GM12878 (cell line): ENCODE measurements at regions not wholly inside any gene's neighbourhood (a gene's known extent, or its start where the extent isn't known, plus 50 kb on each side); places are given as distances from the start of the nearest gene placed in this dataset.
A peak's percentile ranks its signal among the peaks of the same experiment; 100 is the strongest.
"Not testable (repeated sequence)": the region's sequence is repeated elsewhere in the genome, so short reads cannot be mapped to it uniquely, and the experiment has no call there.

Experiments
- ATAC-seq: fragments of 200-7000 bp; cut with Tn5 transposase; 3 replicates; pipeline ENCODE4 v1.9.1; 2020; ENCODE audit warnings: mild to moderate bottlenecking, moderate library complexity
- BruUV-seq: library from RNA; stranded (reverse); fragments of 400-500 nt; replicated peaks from 2 replicates; lab custom pipeline; 2021; lab: Mats Ljungman, UMichigan
- CTCF ChIA-PET: fragments of 300-600 bp; sonication (Branson Sonifier 250); formaldehyde crosslinking; extraction: SDS; loops from one replicate; lab custom pipeline; 2021; ENCODE audit warnings: inconsistent platforms; lab: Yijun Ruan, JAX
- POLR2A ChIA-PET: fragments of 350-600 bp; formaldehyde crosslinking; extraction: SDS; loops from one replicate; lab custom pipeline; 2021; ENCODE audit warnings: inconsistent platforms; lab: Charles Lee
- RAD21 ChIA-PET: fragments of 300-600 bp; sonication (Branson Sonifier 250); formaldehyde crosslinking; loops from one replicate; lab custom pipeline; 2023; ENCODE audit warnings: antibody characterized with exemption; ENCODE audit not compliant: unreplicated experiment; lab: Charles Lee
- SMC1A ChIA-PET: fragments of 300-600 bp; sonication (Branson Sonifier 250); formaldehyde crosslinking; loops from one replicate; lab custom pipeline; 2023; ENCODE audit not compliant: unreplicated experiment, uncharacterized antibody; lab: Charles Lee
- DNase-seq: peaks from one replicate; pipeline ENCODE4 v3.0.0-alpha.2; 2011; ENCODE audit warnings: low read depth, low spot score
- FAIRE-seq: peaks from 3 replicates; lab custom pipeline; 2011; peaks lifted over from hg19 to GRCh38; lab: Jason Lieb, UNC
- H2AFZ ChIP-seq: 2 replicates; pipeline ENCODE4 v1.6.0; 2011; ENCODE audit warnings: low read depth, low read length, control low read depth; ENCODE audit not compliant: control insufficient read depth
- H3K27ac ChIP-seq: 2 replicates; pipeline ENCODE4 v1.5.1; 2011; ENCODE audit warnings: control low read depth; ENCODE audit not compliant: control insufficient read depth, insufficient read depth
- H3K27me3 ChIP-seq, 2 experiments: replicated peaks in 1 of 2; 2 replicates each; pipeline versions ENCODE4 v1.6.0 to v1.6.1; 2011; ENCODE audit warnings: low read length in 1 of 2; ENCODE audit not compliant: control insufficient read depth in 2 of 2, insufficient read depth in 2 of 2
- H3K36me3 ChIP-seq, 2 experiments: 2 replicates each; pipeline ENCODE4 v1.5.1; 2011; ENCODE audit warnings: low read length in 1 of 2; ENCODE audit not compliant: control insufficient read depth in 2 of 2, insufficient read depth in 2 of 2
- H3K4me1 ChIP-seq: 2 replicates; pipeline ENCODE4 v1.6.1; 2011; ENCODE audit warnings: mild to moderate bottlenecking, low read length, moderate library complexity, mixed read lengths; ENCODE audit not compliant: control insufficient read depth, insufficient read depth
- H3K4me2 ChIP-seq: 2 replicates; pipeline ENCODE4 v1.6.0; 2011; ENCODE audit warnings: control low read depth; ENCODE audit not compliant: control insufficient read depth, insufficient read depth
- H3K4me3 ChIP-seq: fragments of 200-600 bp; sonication (generic); 2 replicates; pipeline ENCODE4 v1.5.1; 2016
- H3K79me2 ChIP-seq: 2 replicates; pipeline ENCODE4 v1.6.0; 2011; ENCODE audit warnings: low read length; ENCODE audit not compliant: control insufficient read depth, insufficient read depth
- H3K9ac ChIP-seq: 2 replicates; pipeline ENCODE4 v1.8.0; 2011; ENCODE audit warnings: low read length, control low read depth, mixed read lengths; ENCODE audit not compliant: control insufficient read depth, insufficient read depth
- H3K9me3 ChIP-seq: replicated peaks from 3 replicates; pipeline ENCODE4 v1.5.1; 2011; ENCODE audit warnings: mild to moderate bottlenecking, low read length; ENCODE audit not compliant: control insufficient read depth, insufficient read depth
- H4K20me1 ChIP-seq: 2 replicates; pipeline ENCODE4 v1.6.0; 2011; ENCODE audit not compliant: control insufficient read depth, insufficient read depth
- CTCF ChIP-seq, 3 experiments: IDR thresholded peaks in 2 of 3; conservative IDR thresholded peaks in 1 of 3; 2 replicates each; pipeline ENCODE4 v1.5.1; 2011; ENCODE audit warnings: low read depth in 3 of 3, low read length in 3 of 3, mild to moderate bottlenecking in 3 of 3, control low read depth in 2 of 3, moderate library complexity in 2 of 3, inconsistent platforms in 1 of 3, mixed read lengths in 1 of 3; ENCODE audit not compliant: control insufficient read depth in 2 of 3, insufficient read depth in 1 of 3; ENCODE audit errors: extremely low read depth in 1 of 3
- RELB ChIP-seq: fragments of 450-650 bp; IDR thresholded peaks from 2 replicates; pipeline ENCODE4 v1.6.1; 2017; ENCODE audit warnings: low read depth, mild to moderate bottlenecking, moderate library complexity
- SMARCA5 ChIP-seq: fragments of 450-650 bp; IDR thresholded peaks from 2 replicates; pipeline ENCODE4 v1.6.1; 2017; ENCODE audit warnings: mild to moderate bottlenecking
- WGBS: methylation state at CpG from one replicate; pipeline ENCODE4 v1.1.6; 2016; ENCODE audit warnings: low lambda C conversion rate; ENCODE audit not compliant: insufficient replicate concordance, insufficient coverage; ENCODE audit errors: missing lambda C conversion rate; 5-methylcytosine and 5-hydroxymethylcytosine counted together
- in situ Hi-C: fragments of 300-500 bp; cut with MboI; formaldehyde crosslinking; loops from 9 replicates; pipeline ENCODE4 v1.14.3; 2018; ENCODE audit warnings: mixed read lengths
- intact Hi-C: fragments of 100-400 bp; cut with micrococcal nuclease; formaldehyde crosslinking; loops from one replicate; pipeline ENCODE4 v1.14.2; 2022; ENCODE audit not compliant: unreplicated experiment

- TF ChIP-seq RELB: no peak
- 0 out of 2 replicates have a peak, but pooled peaks have one; percentile 40 for TF ChIP-seq SMARCA5
Measured at GRCh38 chr14:106372870-106373652, 846.7 kb downstream of the TMEM121 start (continued).

- not testable (repeated sequence) for DNase-seq, ATAC-seq, H3K36me3 ChIP-seq, H3K79me2 ChIP-seq, H3K9me3 ChIP-seq, H3K9ac ChIP-seq, H3K27ac ChIP-seq, H3K27me3 ChIP-seq, FAIRE-seq, BruUV-seq, H3K4me1 ChIP-seq, H3K4me3 ChIP-seq, H4K20me1 ChIP-seq, H2AFZ ChIP-seq
- intact Hi-C loops (loop anchor here (1.0 to 5.0 kb wide), 2 partner anchors 64 to 536 kb away; no protein-coding TSS in a partner anchor), in situ Hi-C loops (loop anchor here (10.0 kb wide), 1 partner anchor 819 kb away; no protein-coding TSS in a partner anchor)
- peak overlapping the region; percentile 25; the same call in 1 of the 2 replicates for H3K4me2 ChIP-seq
- WGBS: 5% methylated on average over 13 of the region's 13 CpGs
- TF ChIP-seq CTCF (IDR thresholded peaks at IDR 0.05 in 2 of 3, conservative IDR thresholded peaks at IDR 0.05 in 1 of 3; ENCODE audit: control insufficient read depth in 2 of 3, extremely low read depth in 1 of 3, insufficient read depth in 1 of 3, low read depth in 3 of 3, low read length in 3 of 3): 0 out of 6 replicates have a peak, but pooled peaks of 1 of the 3 experiments have one; percentile 19
- SMC1A ChIA-PET: interaction anchor here (0.7 to 5.8 kb wide), 9 partner anchors 43 to 556 kb away, joined by 3 to 34 read pairs (median 5); no protein-coding TSS in a partner anchor
- CTCF ChIA-PET: interaction anchor here (0.8 to 6.2 kb wide), 29 partner anchors 12 to 829 kb away, joined by 3 to 78 read pairs (median 5); no protein-coding TSS in a partner anchor
- RAD21 ChIA-PET: interaction anchor here (0.7 to 3.1 kb wide), 7 partner anchors 44 to 841 kb away, joined by 3 to 13 read pairs (median 3); no protein-coding TSS in a partner anchor
- POLR2A ChIA-PET: interaction anchor here (1.2 kb wide), 1 partner anchor 8 kb away, joined by 3 read pairs; no protein-coding TSS in a partner anchor
Measured at GRCh38 chr14:106373653-106374110, 847.3 kb downstream of the TMEM121 start.
